ENCODE measurements at regions not wholly inside any gene's neighbourhood (a gene's known extent, or its start where the extent isn't known, plus 50 kb on each side); places are given as distances from the start of the nearest gene placed in this dataset.
A peak's percentile ranks its signal among the peaks of the same experiment; 100 is the strongest.
"Not testable (repeated sequence)": the region's sequence is repeated elsewhere in the genome, so short reads cannot be mapped to it uniquely, and the experiment has no call there.

DNA sequence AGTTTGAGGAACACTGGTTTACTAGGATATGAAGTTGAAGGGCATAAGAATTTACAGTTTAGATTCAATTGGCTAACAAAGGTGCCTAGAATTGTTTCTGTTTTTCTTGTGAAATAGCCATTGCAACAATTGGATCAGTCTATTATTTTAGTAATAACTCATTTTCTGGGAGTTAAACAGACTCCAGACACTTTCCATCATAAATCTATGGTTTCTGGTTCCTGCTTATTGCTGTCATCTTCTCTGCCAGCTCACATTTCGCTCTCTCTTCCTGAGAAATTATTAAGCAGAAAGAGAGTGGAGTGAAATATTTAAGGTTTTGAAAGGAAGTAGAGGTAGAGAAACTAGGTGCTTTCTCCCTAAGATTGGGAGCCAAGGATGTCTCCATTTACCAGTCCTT is 165.1 kb upstream of the PRR16 start:
- no peak for DNase-seq (ENCODE audit: extremely low read depth, low read depth)

DNA sequence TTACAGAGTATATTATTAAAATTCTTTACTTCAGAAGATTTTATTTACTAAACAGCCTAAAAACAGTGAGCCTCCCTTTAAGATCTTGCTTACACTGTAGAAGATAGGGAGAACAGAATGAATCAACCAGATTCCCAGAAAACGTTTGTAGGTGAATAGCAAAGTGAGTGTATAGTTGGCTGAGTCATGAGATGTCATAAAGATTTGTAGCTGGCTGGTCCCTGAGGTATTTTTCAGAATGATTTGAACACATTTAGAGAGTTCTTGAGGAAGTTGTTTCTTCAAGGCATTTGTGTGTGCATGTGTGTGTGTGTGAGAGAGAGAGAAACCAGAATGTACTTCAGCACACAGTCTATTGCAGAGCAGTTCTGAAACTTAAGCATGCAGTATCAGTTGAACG is 159.4 kb upstream of the PRR16 start:
- no peak for DNase-seq (ENCODE audit: extremely low read depth, low read depth)

DNA sequence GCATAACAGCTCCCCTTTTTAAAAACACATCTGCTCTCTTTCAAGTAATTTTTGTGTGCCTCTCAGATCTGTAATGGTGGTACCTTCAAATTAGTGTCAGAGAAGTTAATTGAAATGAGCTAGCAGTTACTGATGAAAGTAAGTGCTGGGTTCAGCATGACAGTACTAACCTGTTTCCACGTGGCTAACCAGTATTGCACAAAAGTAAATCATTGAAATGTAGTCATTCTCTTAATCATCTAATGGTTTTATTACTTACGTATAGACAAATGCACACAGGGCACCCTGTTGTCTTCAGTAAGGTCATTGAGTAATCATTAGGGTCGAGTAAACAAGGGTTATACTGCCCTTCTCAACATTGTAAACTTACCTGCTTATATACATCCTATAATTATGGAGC is 157.8 kb upstream of the PRR16 start:
- no peak for DNase-seq (ENCODE audit: extremely low read depth, low read depth)

DNA sequence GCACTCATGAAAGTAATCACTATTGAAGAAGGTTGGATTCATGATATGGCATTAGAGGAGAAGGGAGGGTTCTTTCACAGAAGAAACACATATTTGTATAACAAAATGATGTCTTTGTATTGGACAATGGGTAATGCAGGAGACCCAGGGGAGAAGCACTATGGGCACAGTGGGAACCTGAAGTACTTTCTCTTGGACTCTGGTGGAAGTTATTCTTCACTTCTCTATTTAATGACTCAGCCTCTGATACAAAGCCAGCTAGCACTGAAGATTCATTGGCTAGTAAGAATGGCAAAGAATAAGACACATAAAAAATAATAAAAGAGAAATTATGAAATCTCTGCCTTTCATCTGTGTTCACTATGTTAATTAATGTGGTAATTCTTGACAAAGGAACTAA is 149.9 kb upstream of the PRR16 start:
- DNase-seq (ENCODE audit: extremely low read depth, low read depth): no peak

DNA sequence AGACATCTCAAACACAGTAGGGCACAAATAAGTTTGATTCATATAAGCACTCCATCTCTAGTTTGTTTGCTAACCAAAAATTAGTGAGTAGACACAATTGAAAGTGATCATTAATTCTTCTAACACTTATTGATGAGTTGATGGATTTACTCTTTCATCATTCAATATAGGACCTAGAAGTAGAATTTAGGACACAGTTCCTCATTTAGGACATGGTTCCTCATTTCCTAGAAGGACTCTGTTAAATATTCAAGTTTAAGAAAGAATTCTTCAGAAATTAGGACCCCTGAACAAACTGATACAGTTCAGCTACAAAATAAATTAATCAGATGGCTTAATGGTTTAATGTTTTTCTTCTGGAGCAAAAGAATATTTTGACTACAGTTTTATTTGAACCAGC is 143.5 kb upstream of the PRR16 start:
- no peak for DNase-seq (ENCODE audit: extremely low read depth, low read depth)

DNA sequence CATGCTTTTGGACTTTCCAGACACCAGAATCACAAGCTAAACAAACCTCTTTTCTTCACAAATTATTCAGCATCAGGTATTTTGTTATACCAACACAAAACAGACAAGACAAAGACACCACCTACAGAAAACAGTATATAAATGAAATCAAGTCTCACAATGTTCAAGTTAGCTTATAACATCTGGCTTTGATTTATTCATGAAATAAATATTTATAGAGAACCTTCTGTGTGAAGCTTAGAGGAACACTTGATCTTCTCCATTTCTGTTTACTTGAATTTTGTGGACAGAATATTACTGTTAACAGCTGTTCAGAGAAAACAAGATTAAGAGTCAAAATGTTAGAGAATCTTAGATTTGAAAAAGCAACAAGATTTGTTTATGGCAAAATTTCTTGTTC is 137.4 kb upstream of the PRR16 start:
- DNase-seq (ENCODE audit: extremely low read depth, low read depth): no peak

DNA sequence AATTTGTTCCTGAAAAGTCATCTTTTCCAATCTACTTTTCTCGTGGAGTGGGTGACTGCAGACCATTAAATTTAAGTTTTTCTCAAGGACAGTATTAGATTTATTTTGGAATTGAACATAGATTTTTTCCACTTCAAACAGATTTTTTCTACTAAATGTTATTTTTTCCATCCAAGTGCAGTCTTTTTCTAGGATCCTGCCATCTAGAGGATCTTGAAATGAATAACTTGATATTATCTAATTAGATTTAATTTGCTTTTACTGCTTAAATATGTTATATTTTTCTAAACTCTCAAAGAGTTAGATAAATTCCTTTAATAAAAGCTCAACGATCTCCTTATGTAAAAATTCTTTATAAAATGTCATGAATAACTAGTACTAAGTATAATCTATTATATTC is 136.9 kb upstream of the PRR16 start:
- DNase-seq (ENCODE audit: extremely low read depth, low read depth): no peak

DNA sequence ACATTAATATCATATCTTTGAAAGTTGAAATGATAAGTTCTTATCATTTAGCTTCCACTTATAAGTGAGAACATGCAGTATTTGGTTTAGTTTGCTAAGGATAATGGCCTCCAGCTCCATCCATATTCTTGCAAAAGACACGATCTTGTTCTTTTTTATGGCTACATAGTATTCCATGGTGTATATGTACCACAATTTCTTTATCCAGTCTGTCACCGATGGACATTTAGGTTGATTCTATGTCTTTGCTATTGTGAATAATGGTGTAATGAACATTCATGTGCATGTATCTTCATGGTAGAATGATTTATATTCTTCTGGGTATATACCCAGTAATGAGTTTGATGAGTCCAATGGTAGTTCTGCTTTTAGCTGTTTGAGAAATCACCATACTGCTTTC is 135.0 kb upstream of the PRR16 start:
- DNase-seq (ENCODE audit: extremely low read depth, low read depth): no peak

DNA sequence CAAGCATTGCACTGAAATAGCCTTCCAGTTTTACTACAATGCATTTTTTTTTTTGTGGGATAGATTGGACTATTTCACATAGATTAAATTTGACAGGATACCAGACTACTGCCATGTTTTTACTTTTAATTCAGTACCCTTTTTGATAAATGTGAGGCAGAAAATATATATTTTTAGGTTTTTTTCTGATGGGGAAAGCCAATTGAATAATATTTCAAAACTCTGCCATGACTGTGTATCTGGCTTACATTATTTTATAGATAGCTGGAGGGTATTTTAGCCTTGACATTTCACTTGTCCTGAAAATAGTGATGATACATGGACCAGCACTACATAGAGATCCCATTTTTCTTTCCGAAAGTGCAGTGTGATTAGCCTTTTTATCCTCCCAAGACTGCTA is 133.5 kb upstream of the PRR16 start:
- DNase-seq (ENCODE audit: extremely low read depth, low read depth): no peak

DNA sequence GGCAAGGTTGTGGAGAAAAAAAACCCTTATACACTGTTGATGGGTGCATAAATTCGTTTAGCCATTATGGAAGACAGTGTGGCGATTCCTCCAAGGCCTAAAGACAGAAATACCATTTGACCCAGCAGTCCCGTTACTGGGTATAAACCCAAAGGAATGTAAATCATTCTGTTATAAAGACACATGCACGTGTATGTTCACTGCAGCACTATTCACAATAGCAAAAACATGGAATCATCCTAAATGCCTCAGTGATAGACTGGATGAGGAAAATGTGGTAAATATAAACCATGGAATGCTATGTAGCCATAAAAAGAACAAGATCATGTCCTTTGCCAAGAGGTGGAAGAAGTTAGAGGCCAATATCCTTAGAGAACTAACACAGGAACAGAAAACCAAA is 119.9 kb upstream of the PRR16 start:
- no peak for DNase-seq (ENCODE audit: extremely low read depth, low read depth)

DNA sequence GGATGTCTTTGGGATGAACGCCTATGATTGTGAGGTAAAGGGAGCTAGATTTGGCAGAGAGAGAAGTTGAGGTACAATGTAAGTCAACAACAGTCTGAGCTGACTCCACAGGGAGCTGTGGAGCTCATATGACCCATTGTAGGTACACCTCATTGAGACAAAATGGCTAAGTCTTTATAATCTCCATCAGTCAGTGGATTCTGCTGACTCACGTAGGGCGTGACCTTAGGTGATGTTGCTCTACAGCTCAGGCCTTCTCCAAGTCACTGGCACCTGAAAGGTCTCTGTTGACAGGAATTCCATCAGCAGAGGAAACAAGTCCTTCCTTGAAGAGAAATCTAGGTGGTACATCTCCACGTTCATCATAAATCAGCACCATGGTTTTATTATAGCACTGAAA is 118.2 kb upstream of the PRR16 start:
- DNase-seq (ENCODE audit: extremely low read depth, low read depth): no peak

DNA sequence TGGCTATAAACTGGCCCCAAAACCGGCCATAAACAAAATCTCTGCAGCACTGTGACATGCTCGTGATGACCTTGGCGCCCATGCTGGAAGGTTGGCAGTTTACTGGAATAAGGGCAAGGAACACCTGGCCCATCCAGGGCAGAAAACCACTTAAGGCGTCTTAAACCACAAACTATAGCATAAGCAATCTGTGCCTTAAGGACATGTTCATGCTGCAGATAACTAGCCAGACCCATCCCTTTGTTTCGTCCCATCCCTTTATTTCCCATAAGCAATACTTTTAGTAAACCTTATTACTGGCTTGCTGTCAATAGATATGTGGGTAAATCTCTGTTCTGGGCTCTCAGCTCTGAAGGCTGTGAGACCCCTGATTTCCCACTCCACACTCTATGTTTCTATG is 113.0 kb upstream of the PRR16 start:
- not testable (repeated sequence) for DNase-seq (ENCODE audit: extremely low read depth, low read depth)

DNA sequence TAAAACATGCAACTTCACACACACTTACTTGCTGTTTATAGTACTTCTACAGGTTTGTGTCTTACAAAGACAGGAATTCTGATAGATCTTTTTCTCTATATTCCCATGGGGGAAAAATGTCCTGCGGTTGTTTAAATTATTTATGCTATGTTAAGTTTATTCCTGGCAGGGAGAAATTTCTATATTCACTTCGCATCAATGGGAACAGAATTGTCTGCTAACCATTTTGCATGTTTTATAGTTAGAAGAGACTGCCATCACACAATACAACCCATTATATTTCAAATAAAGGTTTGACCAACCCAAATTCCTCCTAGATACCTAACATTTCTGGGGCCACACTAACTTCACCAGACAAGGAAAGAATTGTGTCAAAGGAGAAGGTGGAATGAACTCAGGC is 110.0 kb upstream of the PRR16 start:
- no peak for DNase-seq (ENCODE audit: extremely low read depth, low read depth)

DNA sequence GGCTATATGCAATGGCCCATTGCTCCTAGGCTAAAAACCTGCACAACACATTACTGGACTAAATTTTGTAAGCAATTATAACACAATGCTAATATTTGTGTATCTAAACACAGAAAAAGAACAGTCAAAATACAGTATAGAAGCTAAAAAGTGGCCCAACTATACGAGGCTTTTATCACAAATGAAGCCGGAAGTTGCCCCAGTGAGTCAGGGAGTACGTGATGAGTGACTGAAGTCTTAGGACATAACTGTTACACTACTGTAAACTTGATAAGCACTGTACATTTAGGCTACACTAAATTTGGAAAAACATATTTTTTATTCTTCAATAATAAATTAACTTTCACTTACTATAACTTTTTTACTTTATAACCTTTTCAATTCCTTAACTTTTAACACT is 105.2 kb upstream of the PRR16 start:
- DNase-seq (ENCODE audit: extremely low read depth, low read depth): no peak

DNA sequence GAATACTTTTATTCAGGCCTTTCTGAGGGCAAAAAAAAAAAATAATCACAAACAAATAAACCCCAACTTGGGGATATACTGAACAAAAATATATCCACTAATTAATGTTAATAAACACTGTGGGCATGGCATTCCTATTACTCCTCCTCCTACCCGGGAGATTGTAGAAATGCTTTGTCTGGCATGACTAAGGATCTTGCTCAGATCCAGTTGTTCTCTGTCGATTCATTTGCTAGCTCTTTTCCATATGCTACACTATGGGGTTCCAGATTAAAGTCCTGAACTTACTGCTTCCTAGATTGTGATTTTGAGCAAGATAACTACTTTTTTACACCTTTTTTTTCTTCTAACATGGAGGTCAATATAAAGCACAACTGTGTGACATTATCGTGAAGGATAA is 102.2 kb upstream of the PRR16 start:
- DNase-seq (ENCODE audit: extremely low read depth, low read depth): peak; percentile 77

DNA sequence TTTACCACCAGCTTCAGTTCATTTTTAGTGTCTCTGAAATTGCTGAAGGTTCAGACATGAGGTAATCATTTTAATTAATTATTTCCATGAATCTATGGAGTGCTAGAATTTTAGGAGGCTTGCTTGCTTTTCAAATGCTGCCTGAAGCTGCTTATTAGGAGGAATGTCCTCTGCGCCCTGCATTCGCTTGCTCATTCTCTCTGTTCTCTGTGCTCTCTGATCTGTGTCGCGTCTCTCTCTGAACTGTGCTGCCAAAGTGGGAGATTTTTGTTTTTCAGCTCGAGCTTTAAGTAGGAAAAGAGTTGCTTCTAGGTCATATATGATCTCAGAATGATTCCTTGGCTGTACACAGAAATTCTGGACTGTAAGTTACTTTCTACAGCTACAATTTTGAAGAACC is 101.7 kb upstream of the PRR16 start:
- peak; percentile 50 for DNase-seq (ENCODE audit: extremely low read depth, low read depth)

DNA sequence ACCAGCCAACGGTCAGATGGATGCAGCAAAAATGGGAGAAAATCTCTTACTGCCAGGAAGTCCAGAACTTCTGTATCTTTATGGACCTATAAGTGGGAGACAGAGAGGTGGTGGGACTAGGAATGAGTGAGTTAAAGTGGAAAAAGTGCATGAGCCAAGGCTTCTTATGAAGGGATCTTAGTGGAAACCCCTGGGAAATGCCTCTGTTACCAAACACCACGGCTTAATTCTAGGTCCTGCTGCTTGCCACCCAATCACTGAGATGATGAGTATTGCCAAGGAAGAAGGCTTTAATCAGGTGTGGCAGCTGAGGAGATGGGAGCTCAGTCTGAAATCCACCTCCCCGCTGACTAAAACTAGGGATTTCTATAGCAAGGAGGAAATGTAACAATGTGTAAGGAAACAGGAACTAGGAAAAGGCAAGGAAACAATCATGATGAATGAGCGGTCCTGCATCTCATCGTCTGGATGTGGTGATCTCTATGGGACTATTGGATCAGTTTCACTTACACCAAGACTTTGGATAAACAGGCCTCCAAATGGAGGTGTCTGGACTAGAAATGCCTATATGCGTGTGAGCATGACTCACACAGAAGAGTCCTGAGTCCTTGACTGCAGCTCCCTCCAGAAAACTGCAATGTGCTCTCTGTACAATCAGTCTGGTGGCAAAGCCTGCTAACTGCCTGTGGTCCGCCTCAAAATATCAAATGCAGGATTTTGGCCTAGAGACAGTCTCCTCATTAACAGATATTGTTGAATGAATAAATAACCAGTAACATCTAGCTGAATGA is 98.2 kb upstream of the PRR16 start:
- no peak for DNase-seq (ENCODE audit: extremely low read depth, low read depth)

DNA sequence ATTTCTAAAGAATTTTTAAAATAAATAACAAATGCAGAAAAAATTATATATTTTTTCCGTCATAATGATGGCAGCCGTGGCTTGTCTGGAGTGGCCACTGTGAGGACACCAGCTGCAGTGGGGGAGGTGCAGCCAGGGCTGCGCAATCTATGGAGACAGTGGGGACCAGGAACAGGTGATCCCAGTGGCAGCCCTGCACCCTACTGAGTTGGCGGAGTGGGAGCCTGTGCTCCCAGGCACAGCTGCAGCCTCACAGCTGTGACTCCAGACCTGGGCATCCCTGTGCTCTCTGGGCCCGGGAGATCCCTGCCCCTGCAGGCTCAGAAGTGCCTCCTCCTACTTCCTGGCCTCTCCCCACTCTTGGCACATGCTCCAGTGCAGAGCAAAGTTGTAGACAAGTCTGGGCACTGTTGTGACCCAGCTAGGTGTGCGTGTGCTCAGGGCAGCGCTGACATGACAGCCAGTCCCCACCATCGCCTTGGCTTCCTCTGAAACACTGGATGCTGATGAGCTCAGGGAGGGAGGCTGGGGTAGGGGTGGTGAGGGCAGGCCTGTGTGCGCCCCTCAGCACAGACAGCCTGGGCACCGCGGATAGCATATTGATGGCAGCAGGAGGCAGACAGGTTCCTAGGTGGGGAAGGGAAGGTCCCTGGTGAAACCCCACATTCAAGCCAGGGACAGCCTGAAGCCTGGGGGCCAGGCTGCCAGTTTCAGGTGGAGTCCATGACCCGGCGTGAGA is 96.0 kb upstream of the PRR16 start:
- DNase-seq (ENCODE audit: extremely low read depth, low read depth): no peak

DNA sequence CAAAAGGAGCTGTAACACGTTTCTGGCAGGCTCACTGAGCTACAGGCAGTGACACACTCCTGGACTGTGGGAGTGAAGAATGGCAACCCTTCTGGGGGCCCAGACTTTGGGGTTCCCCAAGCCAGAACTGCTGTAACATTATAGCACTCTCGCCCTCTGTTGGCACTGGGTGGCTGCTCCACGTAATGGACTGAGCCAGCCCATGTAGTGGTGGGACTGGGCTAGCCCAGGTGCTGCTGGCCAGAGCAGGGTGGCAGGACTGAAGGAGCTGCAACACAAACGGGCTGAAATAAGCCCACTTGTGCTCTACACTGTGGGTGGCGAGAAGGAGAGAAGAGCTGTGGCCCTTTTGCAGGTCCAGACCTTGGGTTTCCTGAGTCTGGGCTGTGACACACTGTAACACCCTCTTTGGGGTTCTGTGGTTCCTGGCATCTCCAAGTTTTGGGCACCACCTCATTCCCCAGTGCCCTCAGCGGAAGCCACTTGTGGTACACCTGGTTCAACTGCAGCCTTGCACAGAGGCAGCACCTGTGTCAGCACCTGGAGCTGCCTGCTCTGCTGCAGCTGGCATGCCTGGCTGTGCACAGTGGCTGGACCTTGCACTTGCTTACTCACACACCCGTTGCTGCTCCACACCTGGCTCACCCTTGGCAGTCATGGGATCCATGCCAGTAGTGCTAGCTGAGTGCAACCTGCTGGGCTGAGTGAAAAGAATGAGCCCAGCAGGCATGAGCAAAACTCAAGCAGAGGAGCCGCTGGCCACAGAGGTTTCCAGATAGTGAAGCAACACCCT is 95.0 kb upstream of the PRR16 start:
- DNase-seq (ENCODE audit: extremely low read depth, low read depth): no peak

DNA sequence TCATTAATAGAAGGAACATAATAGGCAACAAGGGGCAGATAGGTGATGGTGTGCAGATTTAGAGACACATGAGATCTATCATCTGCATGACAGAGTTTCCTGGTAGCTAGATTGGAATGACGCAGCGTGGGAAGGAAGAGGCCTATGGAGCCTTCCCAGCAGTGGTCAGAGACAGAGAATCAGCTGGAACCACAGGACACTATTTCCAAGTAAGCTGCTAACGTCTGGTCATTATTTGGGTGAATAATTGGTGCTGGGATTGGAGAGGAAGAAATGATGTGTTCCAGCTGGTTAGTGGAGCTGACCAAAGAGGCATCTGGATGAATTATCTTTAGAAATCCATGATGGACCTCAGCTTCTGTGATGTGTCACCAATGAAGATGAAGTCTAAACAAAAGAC is 91.2 kb upstream of the PRR16 start:
- no peak for DNase-seq (ENCODE audit: extremely low read depth, low read depth)

DNA sequence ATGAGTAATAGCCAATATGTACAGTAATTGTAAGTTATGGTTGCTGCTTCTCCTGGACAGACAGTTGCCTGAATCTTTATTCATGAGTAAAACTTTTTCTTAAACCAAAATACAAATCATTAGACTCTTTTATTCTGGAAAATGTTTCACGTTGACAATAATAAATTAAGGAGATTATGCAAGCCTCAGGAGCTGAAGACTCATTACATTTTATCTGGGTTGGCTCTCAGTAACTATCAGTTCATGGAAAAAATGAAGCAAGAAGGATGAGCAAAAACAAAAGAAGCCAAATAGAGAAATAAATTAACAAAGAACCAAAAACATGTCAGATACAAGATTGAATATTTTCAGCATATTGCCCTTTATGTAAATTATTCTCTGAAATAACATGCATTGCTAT is 88.9 kb upstream of the PRR16 start:
- DNase-seq (ENCODE audit: extremely low read depth, low read depth): no peak

DNA sequence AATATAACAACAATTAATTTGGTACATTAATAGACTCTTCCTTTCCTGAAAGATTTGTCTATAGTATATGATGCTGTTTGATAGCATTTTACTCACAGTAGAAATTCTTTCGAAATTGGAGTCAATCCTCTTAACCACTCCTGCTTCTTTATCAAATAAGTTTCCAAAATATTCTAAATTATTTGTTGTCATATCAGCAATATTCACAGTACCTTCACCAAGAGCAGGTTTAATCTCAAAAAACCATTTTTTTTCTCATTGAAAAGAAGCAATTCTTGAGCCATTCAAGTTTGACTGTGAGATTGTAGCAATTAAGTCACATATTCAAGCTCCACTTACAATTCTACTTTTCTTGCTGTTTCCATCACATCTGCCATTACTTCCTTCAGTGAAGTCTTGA is 83.5 kb upstream of the PRR16 start:
- DNase-seq (ENCODE audit: extremely low read depth, low read depth): no peak

Measured in NCI-H460 (cell line).